ENCODE measurements at regions not wholly inside any gene's neighbourhood (a gene's known extent, or its start where the extent isn't known, plus 50 kb on each side); places are given as distances from the start of the nearest gene placed in this dataset.

- TF ChIP-seq CTCF (IDR thresholded peaks at IDR 0.05), result no peak
- no peak for TF ChIP-seq POLR2A (IDR thresholded peaks at IDR 0.05)
Measured at GRCh38 chr1:238537641-238538040, 646.9 kb upstream of the ZP4 start.
